ENCODE measurements at regions not wholly inside any gene's neighbourhood (a gene's known extent, or its start where the extent isn't known, plus 50 kb on each side); places are given as distances from the start of the nearest gene placed in this dataset.

GRCh38 chr3:194865061-194865460 is 179.4 kb downstream of the FAM43A start:
- TF ChIP-seq EZH2 (conservative IDR thresholded peaks at IDR 0.05; ENCODE audit: low read depth, low read length) (no peak), SIN3A (IDR thresholded peaks at IDR 0.05; ENCODE audit: borderline replicate concordance, low read depth, low read length) (no peak), IRF2 (CRISPR knock-in tag; IDR thresholded peaks at IDR 0.05) (no peak), ZNF879 (CRISPR knock-in tag; IDR thresholded peaks at IDR 0.05) (no peak), CTCF (CRISPR knock-in tag; IDR thresholded peaks at IDR 0.05) (no peak), GMEB2 (CRISPR knock-in tag; IDR thresholded peaks at IDR 0.05; ENCODE audit: low read depth) (no peak)
